ENCODE measurements at regions not wholly inside any gene's neighbourhood (a gene's known extent, or its start where the extent isn't known, plus 50 kb on each side); places are given as distances from the start of the nearest gene placed in this dataset.

DNA sequence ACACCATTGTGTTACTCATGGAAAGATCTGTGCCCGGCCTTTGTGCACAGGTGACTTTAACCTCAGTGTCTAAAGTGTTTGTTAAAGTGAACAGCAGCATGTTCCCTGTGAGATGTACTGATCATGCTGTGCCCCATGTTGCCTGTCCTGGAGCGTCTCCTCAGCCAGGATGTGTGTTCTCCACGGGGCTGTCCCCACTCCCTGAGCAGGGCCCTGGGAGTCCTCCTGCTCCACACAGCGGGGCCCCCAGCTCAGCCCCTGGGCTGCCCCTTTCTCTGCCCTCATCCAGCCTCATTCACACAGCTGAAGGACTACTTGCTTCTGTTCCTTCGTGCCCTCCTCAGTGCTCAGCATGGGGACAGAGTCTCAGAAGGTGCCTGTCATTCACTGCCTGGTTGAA lies 131.5 kb downstream of the SLC38A6 start:
- TF ChIP-seq, protein P1, sequence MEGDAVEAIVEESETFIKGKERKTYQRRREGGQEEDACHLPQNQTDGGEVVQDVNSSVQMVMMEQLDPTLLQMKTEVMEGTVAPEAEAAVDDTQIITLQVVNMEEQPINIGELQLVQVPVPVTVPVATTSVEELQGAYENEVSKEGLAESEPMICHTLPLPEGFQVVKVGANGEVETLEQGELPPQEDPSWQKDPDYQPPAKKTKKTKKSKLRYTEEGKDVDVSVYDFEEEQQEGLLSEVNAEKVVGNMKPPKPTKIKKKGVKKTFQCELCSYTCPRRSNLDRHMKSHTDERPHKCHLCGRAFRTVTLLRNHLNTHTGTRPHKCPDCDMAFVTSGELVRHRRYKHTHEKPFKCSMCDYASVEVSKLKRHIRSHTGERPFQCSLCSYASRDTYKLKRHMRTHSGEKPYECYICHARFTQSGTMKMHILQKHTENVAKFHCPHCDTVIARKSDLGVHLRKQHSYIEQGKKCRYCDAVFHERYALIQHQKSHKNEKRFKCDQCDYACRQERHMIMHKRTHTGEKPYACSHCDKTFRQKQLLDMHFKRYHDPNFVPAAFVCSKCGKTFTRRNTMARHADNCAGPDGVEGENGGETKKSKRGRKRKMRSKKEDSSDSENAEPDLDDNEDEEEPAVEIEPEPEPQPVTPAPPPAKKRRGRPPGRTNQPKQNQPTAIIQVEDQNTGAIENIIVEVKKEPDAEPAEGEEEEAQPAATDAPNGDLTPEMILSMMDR (conservative IDR thresholded peaks at IDR 0.05 in 1 of 2, IDR thresholded peaks at IDR 0.05 in 1 of 2; ENCODE audit: low read depth in 1 of 2, low read length in 2 of 2) = no peak
- no peak for TF ChIP-seq EZH2 (IDR thresholded peaks at IDR 0.05; ENCODE audit: low read length, missing control alignments)
